ENCODE measurements at regions not wholly inside any gene's neighbourhood (a gene's known extent, or its start where the extent isn't known, plus 50 kb on each side); places are given as distances from the start of the nearest gene placed in this dataset.

DNA sequence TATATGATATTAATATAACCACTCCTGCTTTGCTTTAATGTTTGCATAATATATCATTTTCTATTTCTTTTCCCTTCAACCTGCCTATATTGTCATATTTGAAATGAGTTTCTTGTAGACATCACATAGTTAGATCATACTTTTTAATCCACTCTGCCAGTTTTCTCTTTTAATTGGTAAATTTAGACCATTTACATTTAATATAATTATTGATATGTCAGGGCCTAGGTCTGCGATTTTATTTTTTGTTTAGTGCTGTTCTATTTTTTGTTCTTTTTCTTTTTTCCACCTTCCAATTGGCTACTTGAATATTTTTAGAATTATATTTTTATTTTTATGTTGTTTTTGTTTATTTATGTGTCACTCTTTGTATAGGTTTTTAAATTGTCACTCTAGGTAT lies 213.3 kb downstream of the C1orf94 start:
- Histone ChIP-seq H3K27ac (no peak overlapping the region), H3K4me2 (no peak overlapping the region), H3K4me1 (no peaks in the 10 kb centered on the region), H3K9me3 (no peaks in the 10 kb centered on the region), H3K4me3 (no peak overlapping the region)
- FAIRE-seq: no peak
- no peak for TF ChIP-seq FOXS1 (CRISPR knock-in tag; IDR thresholded peaks at IDR 0.05)
- no peak for TF ChIP-seq CBX8 (IDR thresholded peaks at IDR 0.05)
- no peak for TF ChIP-seq ZNF302 (CRISPR knock-in tag; IDR thresholded peaks at IDR 0.05)
- no peak for TF ChIP-seq HOXB13 (CRISPR knock-in tag; IDR thresholded peaks at IDR 0.05; ENCODE audit: low read depth)
- no peak for TF ChIP-seq EHMT2 (IDR thresholded peaks at IDR 0.05; ENCODE audit: low read depth)
- TF ChIP-seq, protein P1, sequence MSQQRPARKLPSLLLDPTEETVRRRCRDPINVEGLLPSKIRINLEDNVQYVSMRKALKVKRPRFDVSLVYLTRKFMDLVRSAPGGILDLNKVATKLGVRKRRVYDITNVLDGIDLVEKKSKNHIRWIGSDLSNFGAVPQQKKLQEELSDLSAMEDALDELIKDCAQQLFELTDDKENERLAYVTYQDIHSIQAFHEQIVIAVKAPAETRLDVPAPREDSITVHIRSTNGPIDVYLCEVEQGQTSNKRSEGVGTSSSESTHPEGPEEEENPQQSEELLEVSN (IDR thresholded peaks at IDR 0.05; ENCODE audit: borderline replicate concordance, low read depth): no peak
- no peak for TF ChIP-seq ZFP36 (IDR thresholded peaks at IDR 0.05; ENCODE audit: borderline replicate concordance, partially characterized antibody)
- no peak for TF ChIP-seq HOXA7 (CRISPR knock-in tag; IDR thresholded peaks at IDR 0.05)
- no peak for TF ChIP-seq CEBPB (IDR thresholded peaks at IDR 0.05)
- no peak for ATAC-seq
- CTCF ChIA-PET: no interaction called here
- POLR2A ChIA-PET: no interaction called here
- no peak for DNase-seq (ENCODE audit: low read depth in 1 of 2, low spot score in 1 of 2)
- 0% methylated on average over 1 of the region's 1 CpG for WGBS (ENCODE audit: missing lambda C conversion rate)

DNA sequence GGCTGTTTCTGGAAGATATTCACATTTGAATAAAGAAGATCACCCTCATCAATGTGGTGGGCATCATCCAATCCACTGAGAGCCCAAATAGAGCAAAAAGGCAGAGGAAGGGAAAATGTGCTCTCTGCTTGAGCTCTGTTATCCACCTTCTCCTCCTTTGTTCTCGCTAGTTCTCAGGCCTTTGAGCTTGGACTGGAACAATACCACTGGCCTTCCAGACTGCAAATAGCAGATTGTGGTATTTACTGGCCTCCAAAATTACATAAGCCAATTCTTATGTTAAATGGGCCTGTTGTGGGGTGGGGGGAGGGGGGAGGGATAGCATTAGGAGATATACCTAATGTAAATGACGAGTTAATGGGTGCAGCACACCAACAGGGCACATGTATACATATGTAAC lies 219.3 kb downstream of the C1orf94 start:
- no peaks in the 10 kb centered on the region for H3K4me1 ChIP-seq
- ATAC-seq (no peak), DNase-seq (ENCODE audit: low read depth in 1 of 2, low spot score in 1 of 2) (no peak), FAIRE-seq (no peak)
- WGBS (ENCODE audit: missing lambda C conversion rate): 0% methylated on average over 2 of the region's 2 CpGs
- no peak overlapping the region for H3K27ac ChIP-seq
- CTCF ChIA-PET: no interaction called here
- no peak overlapping the region for H3K4me2 ChIP-seq
- TF ChIP-seq FOSB (CRISPR knock-in tag; IDR thresholded peaks at IDR 0.05) (no peak), EHMT2 (IDR thresholded peaks at IDR 0.05; ENCODE audit: low read depth) (no peak), HDAC2 (IDR thresholded peaks at IDR 0.05) (no peak), HOXA7 (CRISPR knock-in tag; IDR thresholded peaks at IDR 0.05) (no peak), NR3C1 (IDR thresholded peaks at IDR 0.05) (no peak), CBX2 (IDR thresholded peaks at IDR 0.05; ENCODE audit: borderline replicate concordance, low read depth) (no peak), RAD21 (conservative IDR thresholded peaks at IDR 0.05 in 1 of 2, IDR thresholded peaks at IDR 0.05 in 1 of 2) (no peak), CHD4 (IDR thresholded peaks at IDR 0.05; ENCODE audit: borderline replicate concordance) (no peak), SREBF2 (IDR thresholded peaks at IDR 0.05) (no peak)
- TF ChIP-seq, protein P2, sequence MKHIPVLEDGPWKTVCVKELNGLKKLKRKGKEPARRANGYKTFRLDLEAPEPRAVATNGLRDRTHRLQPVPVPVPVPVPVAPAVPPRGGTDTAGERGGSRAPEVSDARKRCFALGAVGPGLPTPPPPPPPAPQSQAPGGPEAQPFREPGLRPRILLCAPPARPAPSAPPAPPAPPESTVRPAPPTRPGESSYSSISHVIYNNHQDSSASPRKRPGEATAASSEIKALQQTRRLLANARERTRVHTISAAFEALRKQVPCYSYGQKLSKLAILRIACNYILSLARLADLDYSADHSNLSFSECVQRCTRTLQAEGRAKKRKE (CRISPR knock-in tag; IDR thresholded peaks at IDR 0.05; ENCODE audit: low read depth): no peak
- TF ChIP-seq, protein P3, sequence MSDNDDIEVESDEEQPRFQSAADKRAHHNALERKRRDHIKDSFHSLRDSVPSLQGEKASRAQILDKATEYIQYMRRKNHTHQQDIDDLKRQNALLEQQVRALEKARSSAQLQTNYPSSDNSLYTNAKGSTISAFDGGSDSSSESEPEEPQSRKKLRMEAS (IDR thresholded peaks at IDR 0.05): no peak
- H3K4me3 ChIP-seq: no peak overlapping the region
- no peaks in the 10 kb centered on the region for H3K9me3 ChIP-seq
- POLR2A ChIA-PET: no interaction called here

DNA sequence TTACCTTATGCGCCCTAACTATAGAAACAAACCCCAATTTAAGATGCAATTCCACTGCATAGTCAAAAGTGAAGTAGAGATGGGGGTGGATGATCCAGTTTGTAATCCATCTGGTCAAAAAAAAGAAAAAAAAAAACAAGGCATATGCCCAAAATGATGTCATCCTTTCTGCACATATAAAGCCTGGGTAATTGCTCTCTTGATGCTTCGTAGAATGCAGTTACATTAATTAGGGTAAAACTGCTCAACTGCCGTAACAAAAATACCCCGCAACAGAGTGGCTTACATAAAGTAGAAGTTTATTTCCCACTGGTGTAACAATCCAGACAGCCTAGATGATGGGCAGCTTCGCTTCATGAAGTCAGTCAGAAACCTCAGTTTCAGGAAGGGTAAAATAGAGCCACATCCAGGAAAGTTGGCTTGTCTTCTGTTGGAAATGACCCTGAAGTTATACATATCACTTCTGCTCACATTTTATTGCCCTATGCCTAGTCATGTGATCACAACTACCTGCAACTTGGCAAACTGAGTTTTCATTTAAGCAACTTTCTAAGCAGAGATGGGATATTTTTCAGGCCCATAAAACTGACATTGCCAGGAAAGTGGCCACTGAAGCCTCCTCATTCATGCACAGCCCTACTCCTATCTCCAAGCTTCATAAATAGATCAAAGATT lies 221.7 kb downstream of the C1orf94 start:
- CTCF ChIA-PET: no interaction called here
- POLR2A ChIA-PET: no interaction called here
- H3K4me3 ChIP-seq: no peak overlapping the region
- no peaks in the 10 kb centered on the region for H3K9me3 ChIP-seq
- no peak for TF ChIP-seq RAD21 (conservative IDR thresholded peaks at IDR 0.05 in 1 of 2, IDR thresholded peaks at IDR 0.05 in 1 of 2)
- TF ChIP-seq, protein P1 (IDR thresholded peaks at IDR 0.05; ENCODE audit: borderline replicate concordance, low read depth): no peak
- no peak for TF ChIP-seq BHLHE40 (IDR thresholded peaks at IDR 0.05; ENCODE audit: low read depth, low read length)
- TF ChIP-seq ESRRA (IDR thresholded peaks at IDR 0.05; ENCODE audit: borderline replicate concordance, low read length): no peak
- no peak for TF ChIP-seq RNF2 (IDR thresholded peaks at IDR 0.05; ENCODE audit: borderline replicate concordance, low read depth)
- TF ChIP-seq EP300 (IDR thresholded peaks at IDR 0.05): no peak
- no peak for TF ChIP-seq POLR2AphosphoS2 (conservative IDR thresholded peaks at IDR 0.05; ENCODE audit: low read length)
- TF ChIP-seq MAFK (IDR thresholded peaks at IDR 0.05; ENCODE audit: partially characterized antibody): no peak
- TF ChIP-seq CBX8 (IDR thresholded peaks at IDR 0.05): no peak
- TF ChIP-seq FOXS1 (CRISPR knock-in tag; IDR thresholded peaks at IDR 0.05): no peak
- no peak for TF ChIP-seq SMC3 (IDR thresholded peaks at IDR 0.05)
- TF ChIP-seq FOSL2 (IDR thresholded peaks at IDR 0.05): no peak
- TF ChIP-seq FOSL2 (CRISPR knock-in tag; IDR thresholded peaks at IDR 0.05): no peak
- TF ChIP-seq MYC (IDR thresholded peaks at IDR 0.05; ENCODE audit: borderline replicate concordance, low read length): no peak
- TF ChIP-seq, protein P4, sequence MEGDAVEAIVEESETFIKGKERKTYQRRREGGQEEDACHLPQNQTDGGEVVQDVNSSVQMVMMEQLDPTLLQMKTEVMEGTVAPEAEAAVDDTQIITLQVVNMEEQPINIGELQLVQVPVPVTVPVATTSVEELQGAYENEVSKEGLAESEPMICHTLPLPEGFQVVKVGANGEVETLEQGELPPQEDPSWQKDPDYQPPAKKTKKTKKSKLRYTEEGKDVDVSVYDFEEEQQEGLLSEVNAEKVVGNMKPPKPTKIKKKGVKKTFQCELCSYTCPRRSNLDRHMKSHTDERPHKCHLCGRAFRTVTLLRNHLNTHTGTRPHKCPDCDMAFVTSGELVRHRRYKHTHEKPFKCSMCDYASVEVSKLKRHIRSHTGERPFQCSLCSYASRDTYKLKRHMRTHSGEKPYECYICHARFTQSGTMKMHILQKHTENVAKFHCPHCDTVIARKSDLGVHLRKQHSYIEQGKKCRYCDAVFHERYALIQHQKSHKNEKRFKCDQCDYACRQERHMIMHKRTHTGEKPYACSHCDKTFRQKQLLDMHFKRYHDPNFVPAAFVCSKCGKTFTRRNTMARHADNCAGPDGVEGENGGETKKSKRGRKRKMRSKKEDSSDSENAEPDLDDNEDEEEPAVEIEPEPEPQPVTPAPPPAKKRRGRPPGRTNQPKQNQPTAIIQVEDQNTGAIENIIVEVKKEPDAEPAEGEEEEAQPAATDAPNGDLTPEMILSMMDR (IDR thresholded peaks at IDR 0.05): no peak
- DNase-seq (ENCODE audit: low read depth in 1 of 2, low spot score in 1 of 2) (no peak), FAIRE-seq (no peak), ATAC-seq (no peak)
- H3K27ac ChIP-seq: no peak overlapping the region
- 32% methylated on average over 5 of the region's 5 CpGs for WGBS (ENCODE audit: missing lambda C conversion rate)
- no peak overlapping the region for H3K4me2 ChIP-seq
- no peaks in the 10 kb centered on the region for H3K4me1 ChIP-seq
